Heart left ventricle (tissue), 13 donors: ENCODE measurements at regions not wholly inside any gene's neighbourhood (a gene's known extent, or its start where the extent isn't known, plus 50 kb on each side); places are given as distances from the start of the nearest gene placed in this dataset.

ENCODE experiments used
- POLR2A ChIP-seq, 2 donors: fragments of 450-650 bp; IDR thresholded peaks; one replicate each; pipeline ENCODE4 v1.6.1; 2017; ENCODE audit warnings: antibody characterized with exemption in 2 of 2, mild to moderate bottlenecking in 2 of 2, moderate library complexity in 2 of 2
- TF ChIP-seq, protein P1 (sequence below), 12 donors: fragments of 200-600 bp; sonication (generic) in 4 of 12; IDR thresholded peaks; one replicate each; pipeline versions ENCODE4 v1.5.0 to v1.8.0; 2018 to 2022; ENCODE audit warnings: antibody characterized with exemption in 12 of 12, mild to moderate bottlenecking in 5 of 12
- donor health status: ischemic (EF 13 %, LVEDD 7.1; RV severe dilation, severe dysfunction).
- donor health status: DM: no; HTN: yes; CAD: no.
- donor health status: DM: no; HTN: no; CAD: no.
- donor health status: ischemic (EF 25% LVEDD 6.9; RV normal size, moderate dysfunction).
- donor health status: ischemic (EF 25% LVEDD 5.7; RV mildly dilated, moderate dysfunction).
- donor health status: ischemic (EF 35%, LVEDD 5.7; RV mildly dilated, moderate dysfunction).
- donor health status: nonischemic (EF 11% LVEDD 7.7; RV severe dilation, severe dysfunction).
- donor health status: DM: yes; HTN: yes; CAD: no.
- donor health status: PGD.
- donor health status: ischemic (EF 29% LVEDD 5.4; RV normal size, mild dysfunction).
- donor health status: nonischemic (EF 23%, LVEDD 6.1; RV moderate dilation, normal function).

DNA sequence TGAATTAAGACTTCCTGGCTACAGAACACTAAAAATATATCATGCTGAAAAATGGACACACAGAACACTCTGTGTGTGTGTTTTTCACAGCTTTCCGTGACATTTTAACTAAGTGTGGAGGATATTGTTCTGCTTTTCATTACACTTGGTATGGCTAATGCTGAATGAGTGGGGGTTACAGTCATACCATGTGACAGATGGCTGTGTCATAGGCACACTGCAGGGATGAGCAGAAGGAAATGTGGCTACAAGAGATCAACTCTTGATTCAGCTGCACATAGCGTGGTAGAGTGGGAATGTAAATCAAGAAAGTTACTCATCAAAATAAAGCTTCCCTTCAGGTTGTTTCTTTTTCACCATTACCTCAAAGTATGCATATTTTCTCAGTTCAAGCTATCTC, 669.8 kb downstream of the IQCM start:
- TF ChIP-seq, protein P1, sequence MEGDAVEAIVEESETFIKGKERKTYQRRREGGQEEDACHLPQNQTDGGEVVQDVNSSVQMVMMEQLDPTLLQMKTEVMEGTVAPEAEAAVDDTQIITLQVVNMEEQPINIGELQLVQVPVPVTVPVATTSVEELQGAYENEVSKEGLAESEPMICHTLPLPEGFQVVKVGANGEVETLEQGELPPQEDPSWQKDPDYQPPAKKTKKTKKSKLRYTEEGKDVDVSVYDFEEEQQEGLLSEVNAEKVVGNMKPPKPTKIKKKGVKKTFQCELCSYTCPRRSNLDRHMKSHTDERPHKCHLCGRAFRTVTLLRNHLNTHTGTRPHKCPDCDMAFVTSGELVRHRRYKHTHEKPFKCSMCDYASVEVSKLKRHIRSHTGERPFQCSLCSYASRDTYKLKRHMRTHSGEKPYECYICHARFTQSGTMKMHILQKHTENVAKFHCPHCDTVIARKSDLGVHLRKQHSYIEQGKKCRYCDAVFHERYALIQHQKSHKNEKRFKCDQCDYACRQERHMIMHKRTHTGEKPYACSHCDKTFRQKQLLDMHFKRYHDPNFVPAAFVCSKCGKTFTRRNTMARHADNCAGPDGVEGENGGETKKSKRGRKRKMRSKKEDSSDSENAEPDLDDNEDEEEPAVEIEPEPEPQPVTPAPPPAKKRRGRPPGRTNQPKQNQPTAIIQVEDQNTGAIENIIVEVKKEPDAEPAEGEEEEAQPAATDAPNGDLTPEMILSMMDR (IDR thresholded peaks at IDR 0.05) = no peak
- no peak for TF ChIP-seq POLR2A (IDR thresholded peaks at IDR 0.05)
